Liver (tissue), 8 donors: ENCODE measurements at regions not wholly inside any gene's neighbourhood (a gene's known extent, or its start where the extent isn't known, plus 50 kb on each side); places are given as distances from the start of the nearest gene placed in this dataset.
"Not testable (repeated sequence)": the region's sequence is repeated elsewhere in the genome, so short reads cannot be mapped to it uniquely, and the experiment has no call there.

Experiments
- DNase-seq: peaks from one replicate; pipeline ENCODE4 v3.0.0-alpha.2; 2017; ENCODE audit warnings: low spot score
- H3K27ac ChIP-seq, 2 donors: one replicate each; pipeline ENCODE4 v1.7.0; 2013; ENCODE audit warnings: inconsistent platforms in 2 of 2, low read length in 2 of 2, control low read depth in 1 of 2, low read depth in 1 of 2, mild to moderate bottlenecking in 1 of 2
- H3K27me3 ChIP-seq, 4 donors: one replicate each; pipeline versions ENCODE4 v1.6.1 to v1.7.0; 2013; ENCODE audit warnings: low read length in 3 of 4, inconsistent platforms in 1 of 4, mild to moderate bottlenecking in 1 of 4, moderate library complexity in 1 of 4; ENCODE audit not compliant: control insufficient read depth in 4 of 4, insufficient read depth in 4 of 4
- H3K36me3 ChIP-seq, 4 donors: one replicate each; pipeline versions ENCODE4 v1.6.1 to v1.7.0; 2013; ENCODE audit warnings: low read length in 3 of 4, mild to moderate bottlenecking in 3 of 4, low read depth in 1 of 4, moderate library complexity in 1 of 4; ENCODE audit not compliant: control insufficient read depth in 4 of 4, insufficient read depth in 3 of 4
- H3K4me1 ChIP-seq, 4 donors: one replicate each; pipeline versions ENCODE4 v1.6.1 to v1.7.0; 2013; ENCODE audit warnings: low read length in 3 of 4, mild to moderate bottlenecking in 3 of 4, moderate library complexity in 1 of 4; ENCODE audit not compliant: control insufficient read depth in 4 of 4, insufficient read depth in 4 of 4
- H3K4me3 ChIP-seq, 3 donors: one replicate each; pipeline versions ENCODE4 v1.6.1 to v1.7.0; 2013; ENCODE audit warnings: low read length in 3 of 3, control low read depth in 1 of 3, low read depth in 1 of 3, mild to moderate bottlenecking in 1 of 3
- H3K9ac ChIP-seq, 2 donors: one replicate each; pipeline ENCODE4 v1.7.0; 2013; ENCODE audit warnings: low read length in 2 of 2, mild to moderate bottlenecking in 2 of 2, moderate library complexity in 2 of 2, control low read depth in 1 of 2, low read depth in 1 of 2
- H3K9me3 ChIP-seq, 4 donors: one replicate each; pipeline versions ENCODE4 v1.6.1 to v1.7.0; 2013; ENCODE audit warnings: low read length in 3 of 4; ENCODE audit not compliant: control insufficient read depth in 4 of 4
- ATF3 ChIP-seq: IDR thresholded peaks from 2 replicates; pipeline ENCODE4 v1.6.1; 2016; ENCODE audit warnings: antibody characterized with exemption
- CTCF ChIP-seq: fragments of 150-350 bp; IDR thresholded peaks from 2 replicates; pipeline ENCODE4 v1.5.1; 2017; ENCODE audit warnings: improper control_type of control experiment, low read depth, low read length; ENCODE audit not compliant: missing input control
- EGR1 ChIP-seq, 2 donors: IDR thresholded peaks; 2 replicates each; pipeline ENCODE4 v1.6.1; 2016 to 2018; ENCODE audit warnings: antibody characterized with exemption in 2 of 2, low read depth in 2 of 2
- FOXA1 ChIP-seq: IDR thresholded peaks from 2 replicates; pipeline ENCODE4 v1.6.1; 2016; ENCODE audit warnings: antibody characterized with exemption
- FOXA2 ChIP-seq: IDR thresholded peaks from 2 replicates; pipeline ENCODE4 v1.6.1; 2016; ENCODE audit warnings: antibody characterized with exemption
- GABPA ChIP-seq, 2 donors: IDR thresholded peaks in 1 of 2; conservative IDR thresholded peaks in 1 of 2; 2 replicates each; pipeline ENCODE4 v1.6.1; 2016; ENCODE audit warnings: antibody characterized with exemption in 2 of 2, mild to moderate bottlenecking in 1 of 2, moderate library complexity in 1 of 2
- HNF4A ChIP-seq, 2 donors: conservative IDR thresholded peaks; 2 replicates each; pipeline ENCODE4 v1.6.1; 2016; ENCODE audit warnings: antibody characterized with exemption in 2 of 2, mild to moderate bottlenecking in 2 of 2
- HNF4G ChIP-seq: IDR thresholded peaks from 2 replicates; pipeline ENCODE4 v1.6.1; 2016; ENCODE audit warnings: antibody characterized with exemption
- JUND ChIP-seq, 2 donors: IDR thresholded peaks; 2 replicates each; pipeline ENCODE4 v1.6.1; 2016; ENCODE audit warnings: antibody characterized with exemption in 2 of 2
- MAX ChIP-seq: IDR thresholded peaks from 2 replicates; pipeline ENCODE4 v1.6.1; 2016; ENCODE audit warnings: antibody characterized with exemption
- NR2F2 ChIP-seq: IDR thresholded peaks from 2 replicates; pipeline ENCODE4 v1.6.1; 2016; ENCODE audit warnings: antibody characterized with exemption
- RAD21 ChIP-seq, 2 donors: IDR thresholded peaks; 2 replicates each; pipeline ENCODE4 v1.6.1; 2016; ENCODE audit warnings: antibody characterized with exemption in 2 of 2, mild to moderate bottlenecking in 2 of 2
- REST ChIP-seq: IDR thresholded peaks from 2 replicates; pipeline ENCODE4 v1.6.1; 2016; ENCODE audit warnings: antibody characterized with exemption, mild to moderate bottlenecking
- RXRA ChIP-seq, 2 donors: IDR thresholded peaks; 2 replicates each; pipeline ENCODE4 v1.6.1; 2017 to 2018; ENCODE audit warnings: antibody characterized with exemption in 2 of 2, mild to moderate bottlenecking in 1 of 2
- SP1 ChIP-seq: IDR thresholded peaks from 2 replicates; pipeline ENCODE4 v1.6.1; 2018; ENCODE audit warnings: antibody characterized with exemption, mild to moderate bottlenecking
- TAF1 ChIP-seq: conservative IDR thresholded peaks from 2 replicates; pipeline ENCODE4 v1.6.1; 2016; ENCODE audit warnings: antibody characterized with exemption, mild to moderate bottlenecking
- YY1 ChIP-seq: IDR thresholded peaks from 2 replicates; pipeline ENCODE4 v1.6.1; 2016; ENCODE audit warnings: antibody characterized with exemption, mild to moderate bottlenecking
- ZBTB33 ChIP-seq: IDR thresholded peaks from 2 replicates; pipeline ENCODE4 v1.6.1; 2016; ENCODE audit warnings: antibody characterized with exemption
- WGBS: extraction: QIAGEN DNeasy Blood & Tissue Kit; methylation state at CpG from one replicate; pipeline ENCODE4 v1.1.7; 2013; 5-methylcytosine and 5-hydroxymethylcytosine counted together
- donor health status: healthy.
- donor health status: healthy.
- donor health status: healthy.
- donor health status: healthy.
- donor health status: healthy.

- 87% methylated on average over 3 of the region's 3 CpGs for WGBS
- not testable (repeated sequence) for H3K4me1 ChIP-seq, H3K4me3 ChIP-seq, H3K27me3 ChIP-seq, H3K9ac ChIP-seq, H3K36me3 ChIP-seq, H3K27ac ChIP-seq, DNase-seq
- peaks cover 5 to 14% (median 10%) of the 10 kb centered on the region in 4 donors for H3K9me3 ChIP-seq
Measured at GRCh38 chr6:119924888-119925287, 575.3 kb upstream of the MAN1A1 start.

- Histone ChIP-seq H3K27me3 (no peaks in the 10 kb centered on the region), H3K27ac (no peak overlapping the region), H3K36me3 (no peaks in the 10 kb centered on the region), H3K4me1 (no peaks in the 10 kb centered on the region), H3K9ac (no peak overlapping the region), H3K4me3 (no peak overlapping the region), H3K9me3 (peaks cover 5 to 14% (median 10%) of the 10 kb centered on the region in 4 donors)
- 78% methylated on average over 2 of the region's 2 CpGs for WGBS
- no peak for DNase-seq
- TF ChIP-seq RXRA (IDR thresholded peaks at IDR 0.05) (no peak), HNF4G (no peak), TAF1 (no peak), ATF3 (no peak), EGR1 (IDR thresholded peaks at IDR 0.05; ENCODE audit: low read depth in 2 of 2) (no peak), FOXA1 (no peak), HNF4A (conservative IDR thresholded peaks at IDR 0.05) (no peak)
Measured at GRCh38 chr6:119922814-119923213, 573.3 kb upstream of the MAN1A1 start.

- no peaks in the 10 kb centered on the region for H3K4me1 ChIP-seq
- no peak for TF ChIP-seq NR2F2
- no peak for TF ChIP-seq SP1
- TF ChIP-seq ATF3 = no peak
- no peak for TF ChIP-seq FOXA2
- TF ChIP-seq TAF1 = no peak
- TF ChIP-seq JUND (IDR thresholded peaks at IDR 0.05) = no peak
- TF ChIP-seq RXRA (IDR thresholded peaks at IDR 0.05) = no peak
- no peak for TF ChIP-seq MAX
- TF ChIP-seq GABPA (IDR thresholded peaks at IDR 0.05 in 1 of 2, conservative IDR thresholded peaks at IDR 0.05 in 1 of 2) = no peak
- no peak for TF ChIP-seq ZBTB33
- no peak for TF ChIP-seq YY1
- TF ChIP-seq CTCF = no peak
- no peak for TF ChIP-seq RAD21 (IDR thresholded peaks at IDR 0.05)
- no peak for TF ChIP-seq HNF4A (conservative IDR thresholded peaks at IDR 0.05)
- TF ChIP-seq HNF4G = no peak
- no peak for TF ChIP-seq FOXA1
- TF ChIP-seq EGR1 (IDR thresholded peaks at IDR 0.05; ENCODE audit: low read depth in 2 of 2) = no peak
- TF ChIP-seq REST = no peak
- no peak overlapping the region for H3K27ac ChIP-seq
- H3K4me3 ChIP-seq = no peak overlapping the region
- H3K36me3 ChIP-seq = no peaks in the 10 kb centered on the region
- no peak overlapping the region for H3K9ac ChIP-seq
- DNase-seq = no peak
- no peaks in the 10 kb centered on the region for H3K27me3 ChIP-seq
- H3K9me3 ChIP-seq = peaks cover 5 to 14% (median 9%) of the 10 kb centered on the region in 4 donors
Measured at GRCh38 chr6:119921491-119922010, 572.0 kb upstream of the MAN1A1 start.
